22Rv1 (cell line): ENCODE measurements at regions not wholly inside any gene's neighbourhood (a gene's known extent, or its start where the extent isn't known, plus 50 kb on each side); places are given as distances from the start of the nearest gene placed in this dataset.

Source experiments
- CTCF ChIP-seq: fragments of 450-650 bp; IDR thresholded peaks from 2 replicates; pipeline ENCODE4 v1.5.1; 2017; ENCODE audit warnings: mild to moderate bottlenecking
- ZFX ChIP-seq: fragments of 450-650 bp; IDR thresholded peaks from 2 replicates; pipeline ENCODE4 v1.6.1; 2017; ENCODE audit warnings: antibody characterized with exemption, borderline replicate concordance

- no peak for TF ChIP-seq CTCF
- TF ChIP-seq ZFX = no peak
These were observed 357.5 kb upstream of the FAM47C start for GRCh38 chrX:36650622-36651021.
